Fibroblast of skin of right quadriceps (primary cell): ENCODE measurements at regions not wholly inside any gene's neighbourhood (a gene's known extent, or its start where the extent isn't known, plus 50 kb on each side); places are given as distances from the start of the nearest gene placed in this dataset.
"Not testable (repeated sequence)": the region's sequence is repeated elsewhere in the genome, so short reads cannot be mapped to it uniquely, and the experiment has no call there.

ENCODE experiments used
- DNase-seq: peaks from one replicate; pipeline ENCODE4 v3.0.0-alpha.2; 2013

DNA sequence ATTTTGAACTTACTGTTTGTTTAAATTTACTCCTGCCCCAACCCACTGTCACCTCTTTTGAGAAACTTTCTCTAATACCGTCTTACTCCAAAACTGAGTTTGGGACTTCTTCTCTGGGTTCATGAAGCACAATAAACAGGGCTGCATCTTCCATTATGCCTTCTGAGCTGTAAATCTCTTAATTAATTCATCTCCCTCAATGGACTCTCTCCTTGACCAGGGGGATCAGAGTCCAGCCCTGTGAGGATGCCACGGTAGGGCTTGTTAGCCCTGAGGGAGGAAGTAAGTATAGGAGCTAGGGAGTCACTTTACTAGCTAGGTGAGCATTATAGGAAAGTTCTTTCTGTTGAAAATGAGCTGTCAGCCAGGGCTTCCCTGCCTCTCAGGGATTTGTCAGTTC lies 299.3 kb upstream of the SATB1 start:
- DNase-seq = no peak

DNA sequence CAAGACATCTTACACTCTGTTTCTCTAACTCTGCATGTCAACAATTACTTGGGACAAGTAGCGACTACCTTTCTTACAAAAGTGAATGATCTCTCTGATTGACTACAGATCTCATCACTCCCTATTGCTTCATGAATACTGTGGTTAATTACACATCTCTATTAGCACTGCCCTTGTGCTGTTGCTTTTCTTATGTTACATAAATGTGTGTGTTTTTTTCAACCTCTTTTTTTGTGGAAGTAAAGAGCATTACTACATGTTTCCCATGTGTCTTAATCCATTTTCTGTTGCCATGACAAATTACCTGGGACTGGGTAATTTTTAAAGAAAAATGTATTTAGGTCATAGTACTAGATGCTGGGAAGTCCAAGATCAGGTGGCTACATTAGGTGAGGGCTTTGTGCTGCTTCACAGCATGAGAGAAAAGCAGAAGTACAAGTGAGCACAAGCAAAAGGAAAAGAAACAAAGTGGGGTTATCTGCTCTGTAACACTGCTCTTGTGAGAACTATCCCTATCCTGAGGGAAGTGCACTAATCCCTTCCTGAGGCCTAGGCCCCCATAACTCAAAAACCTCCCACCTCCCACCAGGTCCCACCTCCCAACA lies 298.2 kb upstream of the SATB1 start:
- DNase-seq = no peak

DNA sequence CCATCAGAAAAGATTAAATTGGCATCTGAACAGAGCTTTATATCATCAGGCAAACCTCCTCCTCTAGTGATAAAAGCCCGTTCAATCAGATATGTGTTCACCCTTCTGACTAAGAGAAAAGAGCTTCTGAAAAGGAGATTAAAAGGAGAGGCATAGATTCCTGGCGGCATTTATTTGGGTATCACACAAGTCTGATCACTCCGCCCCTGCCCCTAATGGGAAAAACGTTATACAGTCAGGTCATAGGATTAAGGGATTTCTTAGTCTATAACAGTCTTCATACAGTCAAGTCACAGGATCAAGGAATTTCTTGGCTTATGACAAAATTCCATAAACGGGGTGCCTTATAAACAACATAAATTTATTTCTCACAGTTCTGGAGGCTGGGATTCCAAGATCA lies 295.4 kb upstream of the SATB1 start:
- DNase-seq = no peak

DNA sequence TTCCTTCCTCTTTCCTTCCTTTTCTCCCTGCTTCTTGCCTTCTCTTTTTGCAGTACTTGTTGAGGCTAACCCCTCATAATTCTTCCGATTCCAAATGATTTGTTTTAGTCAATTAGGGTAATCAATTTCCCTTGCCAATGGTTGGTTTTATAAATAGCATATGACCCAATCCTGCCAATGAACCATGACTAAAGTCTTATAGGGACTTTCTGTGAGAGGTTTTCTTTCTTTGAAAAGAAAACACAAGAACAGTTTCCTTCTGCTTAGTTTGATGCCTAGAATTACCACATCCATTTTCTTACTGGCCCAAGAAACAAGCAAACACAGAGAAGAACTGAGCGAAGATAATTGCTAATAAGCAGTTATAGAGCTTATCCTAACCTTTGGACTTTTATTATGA lies 292.5 kb upstream of the SATB1 start:
- DNase-seq = no peak

DNA sequence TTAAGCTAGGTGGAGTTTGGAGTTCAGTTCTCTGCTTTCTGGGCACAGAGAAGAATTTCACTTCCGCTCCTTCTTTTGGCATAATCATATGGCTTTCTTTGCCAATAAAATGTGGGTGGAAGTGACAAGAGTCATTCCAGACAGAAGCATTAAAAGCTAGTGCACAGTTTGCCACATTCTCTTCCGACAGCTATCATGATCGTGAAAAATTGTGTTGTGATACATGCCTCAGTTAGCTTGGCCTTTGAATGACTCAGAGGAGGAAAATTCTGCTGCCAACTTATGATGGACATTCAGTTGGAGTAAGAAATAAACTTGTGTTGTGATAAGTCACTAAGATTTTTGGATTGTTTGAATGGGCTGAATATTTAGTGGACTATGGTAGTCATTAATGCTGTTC lies 291.7 kb upstream of the SATB1 start:
- no peak for DNase-seq

DNA sequence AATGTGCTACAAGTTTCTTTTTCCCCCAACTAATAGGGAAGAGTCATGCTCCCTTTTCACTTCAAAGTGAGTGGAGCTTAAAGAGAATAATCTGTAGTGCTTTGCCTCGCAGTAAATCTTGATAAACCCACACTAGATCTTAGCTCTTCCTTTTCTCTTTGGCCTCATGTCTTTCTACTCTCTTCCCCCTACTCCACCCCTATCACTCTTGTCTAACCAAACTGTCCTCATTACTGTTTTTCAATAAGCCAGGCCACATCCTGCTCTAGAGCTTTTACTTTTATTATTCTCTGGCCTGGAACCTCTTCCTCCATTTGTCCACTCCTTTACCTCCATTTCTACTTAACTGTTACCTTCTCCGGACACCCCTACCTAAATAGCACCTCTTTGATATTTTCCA lies 291.0 kb upstream of the SATB1 start:
- DNase-seq = no peak

DNA sequence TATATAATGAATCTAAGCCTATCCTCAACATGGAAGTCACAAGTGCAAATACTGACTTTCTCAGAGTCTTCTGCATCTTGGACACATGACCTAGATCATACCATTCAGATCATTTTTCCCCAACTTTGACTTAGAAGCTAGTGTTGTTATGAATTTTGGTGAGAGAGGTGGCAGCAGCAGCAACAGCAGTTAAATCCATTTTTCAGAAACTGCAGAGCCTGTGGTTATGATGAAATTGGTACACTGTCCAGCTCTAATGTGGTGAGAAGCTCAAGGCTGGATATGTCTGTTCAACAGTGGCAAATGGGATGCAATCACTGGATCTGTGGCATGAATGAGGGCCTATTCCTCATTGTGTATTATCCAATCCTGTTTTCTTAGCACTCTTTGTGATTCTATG lies 290.1 kb upstream of the SATB1 start:
- DNase-seq = no peak

DNA sequence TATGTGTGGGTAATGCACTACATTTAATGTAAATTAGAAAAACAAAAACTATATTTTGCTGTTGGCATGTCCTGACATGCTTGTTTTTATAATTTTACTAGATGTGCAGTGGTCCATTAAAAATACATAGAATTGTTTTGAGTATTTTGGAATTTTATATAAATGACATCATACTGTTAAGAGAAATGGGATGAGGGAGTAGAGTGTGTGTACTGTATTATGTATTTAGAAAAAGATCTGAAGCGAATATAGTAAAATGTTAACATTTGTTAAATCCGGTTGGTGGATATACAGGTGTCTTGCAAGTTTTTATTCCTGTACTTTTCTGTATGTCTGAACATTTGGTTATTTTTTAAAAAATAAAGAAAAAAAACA lies 288.4 kb upstream of the SATB1 start:
- DNase-seq = no peak

DNA sequence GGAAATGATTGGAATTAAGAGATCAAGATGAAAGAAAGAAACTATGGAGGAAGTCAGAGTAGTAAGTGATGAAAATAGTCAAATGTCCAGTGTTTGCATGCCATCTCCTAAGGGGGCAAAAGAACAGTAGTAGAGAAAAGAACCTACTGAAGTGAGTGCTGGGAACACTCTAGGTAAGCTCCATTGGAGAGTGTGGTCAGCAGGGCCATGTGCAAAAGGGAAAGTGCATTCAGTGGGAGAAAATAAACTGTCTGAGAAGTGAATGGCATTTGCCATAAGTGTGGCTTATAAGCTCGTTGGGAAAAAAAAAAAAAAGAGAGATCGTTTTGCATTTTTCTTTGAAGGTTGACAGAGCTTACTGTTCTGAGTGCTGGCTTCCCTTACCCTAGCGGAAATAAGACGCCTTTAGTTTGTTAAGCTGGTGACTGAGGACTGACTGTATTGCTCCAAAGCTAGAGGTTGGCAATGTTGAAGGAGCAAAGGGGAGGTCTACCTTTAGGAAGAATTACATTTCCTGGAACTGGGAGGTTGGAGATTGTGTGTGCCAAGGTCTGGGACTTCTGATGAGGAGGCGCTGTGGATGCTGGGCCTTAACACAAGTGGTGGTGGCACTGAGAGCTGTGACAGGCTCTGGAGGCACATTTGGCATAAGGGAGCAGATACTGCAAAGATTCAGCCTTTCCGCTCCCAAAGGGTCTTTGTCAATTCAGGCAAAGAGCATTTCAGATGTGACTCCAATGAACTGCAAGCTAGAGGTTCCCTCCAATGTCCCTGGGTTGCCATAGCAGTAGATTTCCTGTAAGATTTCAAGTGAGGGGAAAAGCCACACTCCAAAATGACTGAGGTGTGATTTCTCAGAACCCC lies 287.8 kb upstream of the SATB1 start:
- no peak for DNase-seq

DNA sequence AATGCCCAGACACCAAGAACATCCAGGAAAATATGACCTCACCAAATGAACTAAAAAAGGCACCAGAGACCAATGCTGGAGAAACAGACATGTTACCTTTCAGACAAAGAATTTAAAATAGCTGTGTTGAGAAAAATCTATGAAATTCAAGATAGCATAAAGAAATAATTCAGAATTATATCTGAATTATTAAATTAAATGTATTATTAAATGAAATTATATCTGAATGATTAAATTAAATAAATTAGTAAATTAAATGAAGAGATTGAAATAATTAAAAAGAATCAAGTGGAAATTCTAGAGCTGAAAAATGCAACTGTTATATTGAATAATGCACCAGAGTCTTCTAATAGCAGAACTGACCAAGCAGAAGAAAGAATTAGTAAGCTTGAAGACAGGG lies 279.2 kb upstream of the SATB1 start:
- DNase-seq = no peak

DNA sequence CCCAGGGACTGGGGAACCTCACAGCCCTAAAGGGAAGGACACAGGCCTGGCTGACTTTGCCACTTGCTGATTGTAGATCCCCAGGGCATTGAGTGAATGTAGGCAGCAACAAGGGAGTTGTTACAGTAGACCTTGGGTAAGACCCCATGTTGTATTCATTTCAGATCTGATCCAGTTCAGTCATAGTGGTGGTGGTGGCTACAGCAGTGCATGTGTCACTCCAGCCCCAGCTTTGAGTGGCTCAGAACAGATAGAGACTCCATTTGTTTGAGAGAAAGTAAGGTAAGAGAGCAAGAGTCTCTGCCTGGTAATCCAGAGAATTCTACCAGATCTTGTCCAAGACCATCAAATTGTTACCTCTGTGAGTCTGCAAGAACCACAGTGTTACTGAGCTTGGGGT lies 278.7 kb upstream of the SATB1 start:
- DNase-seq = no peak

DNA sequence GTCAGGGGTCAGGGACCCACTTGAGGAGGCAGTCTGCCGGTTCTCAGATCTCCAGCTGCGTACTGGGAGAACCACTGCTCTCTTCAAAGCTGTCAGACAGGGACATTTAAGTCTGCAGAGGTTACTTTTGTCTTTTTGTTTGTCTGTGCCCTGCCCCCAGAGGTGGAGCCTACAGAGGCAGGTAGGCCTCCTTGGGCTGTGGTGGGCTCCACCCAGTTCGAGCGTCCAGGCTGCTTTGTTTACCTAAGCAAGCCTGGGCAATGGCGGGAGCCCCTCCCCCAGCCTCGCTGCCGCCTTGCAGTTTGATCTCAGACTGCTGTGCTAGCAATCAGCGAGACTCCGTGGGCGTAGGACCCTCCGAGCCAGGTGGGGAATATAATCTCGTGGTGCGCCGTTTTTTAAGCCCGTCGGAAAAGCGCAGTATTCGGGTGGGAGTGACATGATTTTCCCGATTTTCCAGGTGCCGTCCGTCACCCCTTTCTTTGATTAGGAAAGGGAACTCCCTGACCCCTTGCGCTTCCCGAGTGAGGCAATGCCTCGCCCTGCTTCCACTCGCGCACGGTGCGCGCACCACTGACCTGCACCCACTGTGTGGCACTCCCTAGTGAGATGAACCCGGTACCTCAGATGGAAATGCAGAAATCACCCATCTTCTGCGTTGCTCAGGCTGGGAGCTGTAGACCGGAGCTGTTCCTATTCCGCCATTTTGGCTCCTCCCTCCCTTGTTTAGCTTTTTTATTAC lies 268.6 kb upstream of the SATB1 start:
- DNase-seq = not testable (repeated sequence)

DNA sequence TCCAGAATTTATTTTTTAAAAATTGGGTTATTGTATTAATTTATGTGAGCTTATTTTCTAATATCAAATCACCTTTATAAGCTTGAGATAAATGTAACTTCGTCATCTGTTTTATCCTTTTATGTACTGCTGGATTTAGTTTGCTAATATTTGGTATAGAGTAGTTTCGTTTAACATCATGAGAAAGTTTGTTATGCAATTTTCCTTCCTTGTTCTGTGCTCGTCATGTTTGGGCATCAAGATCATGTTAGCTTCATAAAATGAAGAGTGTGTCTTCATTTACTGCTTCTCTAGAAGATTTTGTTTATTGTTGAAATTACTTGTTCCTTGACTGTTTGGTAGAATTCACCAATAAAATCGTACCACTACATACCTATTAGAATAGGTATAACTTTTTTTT lies 262.1 kb upstream of the SATB1 start:
- DNase-seq = no peak

DNA sequence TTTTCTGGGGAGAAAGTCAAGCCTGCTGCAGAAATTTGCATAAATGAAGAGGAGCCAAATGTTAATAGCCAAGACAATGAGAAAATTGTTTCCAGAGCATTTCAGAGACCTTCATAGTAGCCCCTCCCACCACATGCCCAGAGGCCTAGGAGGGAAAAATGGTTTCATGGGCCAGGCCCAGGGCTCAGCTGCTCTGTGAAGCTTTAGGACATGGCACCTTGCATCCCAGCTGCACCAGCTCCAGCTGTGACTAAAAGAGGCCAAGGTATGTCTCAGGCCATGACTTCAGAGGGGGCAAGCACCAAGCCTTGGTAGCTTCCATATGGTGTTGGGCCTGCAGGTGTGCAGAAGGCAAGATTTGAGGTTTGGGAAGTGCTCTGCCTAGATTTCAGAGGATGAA lies 258.8 kb upstream of the SATB1 start:
- no peak for DNase-seq

DNA sequence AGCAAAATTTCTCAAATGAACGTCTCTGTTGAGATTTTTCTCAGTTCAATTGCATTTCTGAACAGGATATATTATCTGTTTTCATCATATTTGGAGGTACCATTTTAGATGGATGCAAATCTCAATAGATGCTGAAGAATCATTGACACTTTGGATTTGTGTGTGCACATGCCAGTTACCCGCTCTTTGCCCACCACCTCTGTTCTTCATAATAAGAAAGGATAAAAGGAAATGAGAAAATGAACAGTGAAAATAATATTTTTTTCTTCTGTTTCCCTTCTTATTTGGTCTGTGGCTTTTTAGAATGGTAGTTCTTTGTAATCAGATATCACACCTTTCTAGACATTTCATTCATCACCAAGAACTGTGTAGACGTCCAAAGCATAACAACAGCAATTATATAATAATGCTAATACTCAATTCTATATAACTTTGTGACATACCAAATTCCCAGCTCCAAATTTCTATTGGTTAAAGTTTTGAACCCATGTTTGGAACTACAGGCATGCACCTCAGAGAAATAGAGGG lies 256.7 kb upstream of the SATB1 start:
- no peak for DNase-seq

DNA sequence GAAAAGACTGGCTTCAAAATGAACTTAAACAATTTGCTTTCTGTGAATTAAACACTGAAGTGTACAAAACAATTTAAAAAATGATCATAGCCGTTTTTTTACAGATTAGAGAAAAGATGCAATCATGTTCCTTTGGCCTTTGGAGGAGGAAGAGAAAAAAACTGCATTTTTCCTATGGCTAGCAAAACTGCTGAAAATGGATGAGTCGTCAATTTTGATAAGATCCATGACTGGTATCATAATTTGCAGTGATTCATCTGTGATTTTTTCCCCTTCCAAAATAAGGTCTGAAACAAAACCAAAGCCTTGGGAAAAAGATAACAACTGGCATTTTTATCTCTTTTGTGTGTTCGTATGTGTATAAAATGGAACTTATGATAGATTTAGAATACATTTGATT lies 255.6 kb upstream of the SATB1 start:
- DNase-seq = no peak

DNA sequence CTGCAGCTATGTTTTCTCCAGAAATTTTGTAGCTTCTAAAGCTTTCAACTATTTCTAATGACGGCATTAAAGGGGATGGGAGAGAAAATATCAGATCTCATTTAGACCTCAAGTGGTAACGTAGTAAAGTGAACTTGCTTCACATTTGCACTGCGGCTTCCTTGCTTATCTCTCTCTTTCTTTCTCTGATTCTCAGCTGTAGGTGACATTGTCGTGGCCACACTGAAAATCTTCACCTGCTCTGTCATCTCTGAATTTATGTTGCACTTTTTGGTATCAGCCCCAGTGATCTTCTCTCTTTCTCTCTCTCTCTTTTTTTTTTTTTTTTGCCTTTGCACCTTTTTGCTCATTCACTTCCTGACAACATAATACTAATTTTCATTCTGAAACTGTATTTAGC lies 254.1 kb upstream of the SATB1 start:
- no peak for DNase-seq

DNA sequence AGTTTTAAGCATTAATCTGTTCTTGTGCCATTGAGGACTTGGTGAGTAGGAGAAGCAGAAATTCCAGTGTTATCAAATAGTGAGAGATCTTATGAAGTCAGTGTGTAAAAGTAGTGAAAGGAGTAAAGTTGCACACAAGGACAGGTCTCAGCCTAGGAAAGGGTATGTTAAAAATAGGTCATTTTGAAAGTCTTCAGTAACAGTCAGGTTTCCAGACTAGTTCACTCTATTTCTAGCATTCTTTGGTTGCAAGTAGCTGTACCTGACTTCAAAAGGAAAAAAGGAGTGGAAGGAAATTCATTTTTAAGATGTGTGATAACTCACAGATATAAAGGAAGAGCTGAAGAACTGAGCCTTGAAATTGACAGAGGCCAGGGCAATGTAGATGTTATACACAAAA lies 250.1 kb upstream of the SATB1 start:
- no peak for DNase-seq

DNA sequence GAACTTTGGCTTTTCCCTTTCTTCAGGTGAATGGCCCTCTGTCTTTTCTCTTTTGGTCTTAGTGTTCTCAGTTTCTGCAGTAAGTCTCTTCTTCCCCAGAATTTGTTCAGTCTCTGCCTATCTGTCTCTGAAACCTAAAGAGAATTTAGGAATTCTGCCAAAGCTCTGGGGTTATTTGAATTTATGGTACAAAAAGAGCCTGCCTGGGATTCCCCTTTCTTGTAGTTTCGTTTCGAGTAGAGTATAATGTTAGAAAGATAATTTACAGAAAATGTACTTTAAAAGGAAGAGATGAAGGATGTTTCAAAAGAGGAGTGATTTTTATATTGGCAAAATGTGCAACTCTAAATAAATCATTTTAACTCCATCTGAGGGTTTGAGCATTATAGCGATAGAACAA lies 247.4 kb upstream of the SATB1 start:
- DNase-seq = no peak

DNA sequence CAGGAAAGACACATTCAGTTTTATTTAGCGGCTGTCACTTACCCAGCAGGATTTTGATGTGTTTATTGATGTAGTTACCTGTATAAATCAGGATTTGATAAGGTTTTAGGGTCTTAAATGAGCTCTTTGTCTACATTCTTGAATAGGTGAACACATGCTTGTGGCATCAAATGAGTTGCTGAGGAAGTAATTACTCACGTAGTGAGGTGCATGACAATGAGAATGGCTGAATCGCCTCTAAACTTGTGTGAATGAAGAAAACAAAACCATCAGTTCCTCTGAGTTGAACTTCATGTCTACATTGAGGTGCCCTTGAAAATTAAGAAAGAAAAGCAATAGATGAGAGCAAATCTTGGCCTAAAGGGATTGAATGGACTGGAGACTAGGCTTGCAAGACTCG lies 245.6 kb upstream of the SATB1 start:
- DNase-seq = no peak

DNA sequence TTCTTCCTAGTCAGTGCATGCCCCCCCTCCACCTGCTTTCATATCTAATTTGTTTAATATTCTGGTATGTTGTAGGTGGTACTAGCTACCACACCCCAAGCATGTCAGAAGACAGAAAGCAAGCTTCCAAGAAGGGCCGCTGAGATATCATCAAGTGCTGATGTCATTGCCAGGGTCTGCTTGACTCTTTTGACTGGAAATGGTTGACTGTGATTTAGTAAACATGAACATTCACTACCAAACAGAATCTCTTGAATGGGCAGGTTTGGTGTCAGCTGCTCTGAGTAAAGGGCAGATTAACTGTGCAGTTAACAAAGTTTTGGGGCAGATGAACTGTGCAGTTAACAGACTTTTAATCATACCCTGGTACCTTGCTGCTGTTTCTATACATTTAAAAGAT lies 244.2 kb upstream of the SATB1 start:
- DNase-seq = no peak

DNA sequence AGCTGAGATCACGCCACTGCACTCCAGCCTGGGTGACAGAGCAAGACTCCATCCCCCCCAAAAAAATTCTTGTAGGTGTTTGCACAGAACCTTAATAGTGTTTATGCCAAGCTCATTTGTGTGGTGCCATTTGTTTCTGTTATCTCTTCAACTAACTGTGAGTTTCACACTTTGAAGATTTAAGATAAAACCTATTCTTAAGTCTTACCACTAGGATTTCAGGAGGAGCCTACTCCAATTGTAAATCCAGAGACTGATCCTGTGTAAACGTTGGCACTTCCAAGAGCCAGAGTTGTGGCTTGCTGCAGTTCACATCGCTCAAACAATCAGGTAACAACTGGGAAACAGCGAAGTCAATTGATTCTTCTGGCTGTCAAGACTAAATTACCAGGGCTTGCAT lies 242.4 kb upstream of the SATB1 start:
- DNase-seq = no peak

DNA sequence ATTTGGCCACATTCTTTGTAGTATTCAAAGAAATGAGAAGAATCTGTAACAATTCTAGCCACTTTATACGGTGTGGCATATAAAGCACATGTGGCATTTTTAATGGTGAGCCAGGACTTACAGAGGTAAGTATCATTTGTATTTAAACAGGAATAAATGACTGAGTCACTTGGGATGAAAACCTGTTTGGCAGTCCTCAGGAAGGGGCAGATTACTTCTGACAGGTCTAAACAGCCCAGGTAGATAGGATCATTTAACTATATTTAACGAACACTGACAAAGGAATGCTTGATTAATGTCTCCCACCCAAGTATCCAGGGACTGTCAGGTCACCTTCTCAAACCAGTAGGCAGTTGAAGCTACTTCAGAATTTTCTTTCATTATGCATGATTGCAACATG lies 241.5 kb upstream of the SATB1 start:
- no peak for DNase-seq

DNA sequence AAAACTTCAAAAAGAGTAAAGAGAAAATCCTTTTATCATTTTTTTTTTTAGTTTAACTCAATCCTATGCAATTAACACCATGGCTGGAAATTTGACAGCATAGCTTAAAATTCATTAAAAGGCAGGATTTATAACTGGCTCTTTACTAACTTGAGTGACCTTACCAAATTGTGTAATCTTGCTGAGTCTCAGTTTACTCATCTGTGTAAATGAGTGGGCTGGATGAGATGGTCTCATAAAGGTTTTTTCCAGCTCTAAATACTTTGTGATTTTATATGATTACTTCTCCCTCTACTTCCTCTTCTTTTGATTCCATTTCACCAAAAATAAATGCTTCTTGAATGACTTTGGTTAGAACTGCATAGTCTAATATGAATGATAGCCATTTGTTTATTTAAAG lies 234.9 kb upstream of the SATB1 start:
- no peak for DNase-seq
